SK-N-SH (cell line): ENCODE measurements at regions not wholly inside any gene's neighbourhood (a gene's known extent, or its start where the extent isn't known, plus 50 kb on each side); places are given as distances from the start of the nearest gene placed in this dataset.

Experiments used
- CTCF ChIA-PET: fragments of 300-600, 350-600 bp; formaldehyde crosslinking; extraction: SDS; loops from one replicate; lab custom pipeline; 2021; lab: Yijun Ruan, JAX
- POLR2A ChIA-PET: fragments of 350-600 bp; sonication (Branson Sonifier 250); formaldehyde crosslinking; extraction: SDS; loops from one replicate; lab custom pipeline; 2020; ENCODE audit warnings: antibody characterized with exemption, inconsistent platforms; lab: Yijun Ruan, JAX
- DNase-seq: peaks from one replicate; pipeline ENCODE4 v3.0.0; 2012
- H2AFZ ChIP-seq: fragments of 200-600 bp; sonication (generic); 2 replicates; pipeline ENCODE4 v1.8.1; 2016; ENCODE audit warnings: antibody characterized with exemption, mild to moderate bottlenecking, low read depth
- H3F3A ChIP-seq: fragments of 200-600 bp; sonication (generic); replicated peaks from 2 replicates; pipeline ENCODE3; 2016; ENCODE audit warnings: antibody characterized with exemption, mild to moderate bottlenecking; ENCODE audit not compliant: insufficient read depth
- H3K27ac ChIP-seq, 2 experiments: fragments of 200-500 bp in 1 of 2; fragments of 200-600 bp in 1 of 2; sonication (Bioruptor generic) in 1 of 2; sonication (generic), shearing (Covaris generic) in 1 of 2; 2 replicates each; pipeline versions ENCODE4 v1.5.1 to v1.6.1; 2014 to 2016; ENCODE audit warnings: low read depth in 2 of 2, inconsistent platforms in 1 of 2, low read length in 1 of 2, mild to moderate bottlenecking in 1 of 2, mixed read lengths in 1 of 2
- H3K27me3 ChIP-seq: fragments of 200-600 bp; sonication (generic), shearing (Covaris generic); 2 replicates; pipeline ENCODE4 v1.6.1; 2016; ENCODE audit warnings: mixed run types; ENCODE audit not compliant: insufficient read depth
- H3K36me3 ChIP-seq, 2 experiments: fragments of 200-500 bp in 1 of 2; fragments of 200-600 bp in 1 of 2; sonication (Bioruptor generic) in 1 of 2; sonication (generic) in 1 of 2; replicated peaks in 1 of 2; 2 replicates each; pipeline versions ENCODE3 to v1.5.1; 2014 to 2016; ENCODE audit warnings: low read length in 1 of 2, mild to moderate bottlenecking in 1 of 2; ENCODE audit not compliant: insufficient read depth in 2 of 2, control insufficient read depth in 1 of 2
- H3K4me1 ChIP-seq, 2 experiments: fragments of 200-500 bp in 1 of 2; fragments of 200-600 bp in 1 of 2; sonication (Bioruptor generic) in 1 of 2; sonication (generic), shearing (Covaris generic) in 1 of 2; 2 replicates each; pipeline versions ENCODE4 v1.5.1 to v1.6.1; 2014 to 2016; ENCODE audit warnings: low read depth in 1 of 2, low read length in 1 of 2, mixed run types in 1 of 2; ENCODE audit not compliant: insufficient read depth in 2 of 2, control insufficient read depth in 1 of 2
- H3K4me2 ChIP-seq: fragments of 200-600 bp; sonication (generic), shearing (Covaris generic); 2 replicates; pipeline ENCODE4 v1.6.1; 2017; ENCODE audit warnings: mixed run types
- H3K4me3 ChIP-seq, 2 experiments: fragments of 200-500 bp in 1 of 2; fragments of 200-600 bp in 1 of 2; sonication (Bioruptor generic) in 1 of 2; sonication (generic), shearing (Covaris generic) in 1 of 2; 2 replicates each; pipeline versions ENCODE4 v1.5.1 to v1.8.1; 2014 to 2016; ENCODE audit warnings: low read depth in 2 of 2, inconsistent platforms in 1 of 2, low read length in 1 of 2, mild to moderate bottlenecking in 1 of 2, mixed read lengths in 1 of 2, moderate library complexity in 1 of 2
- H3K79me2 ChIP-seq: fragments of 200-600 bp; sonication (generic); 2 replicates; pipeline ENCODE4 v1.8.1; 2017; ENCODE audit warnings: mild to moderate bottlenecking; ENCODE audit not compliant: insufficient read depth
- H3K9ac ChIP-seq: fragments of 200-600 bp; sonication (generic); 2 replicates; pipeline ENCODE4 v1.6.1; 2017; ENCODE audit warnings: mixed run types
- H3K9me2 ChIP-seq: fragments of 200-600 bp; sonication (generic); 2 replicates; pipeline ENCODE4 v1.6.1; 2017; ENCODE audit warnings: mixed run types
- H3K9me3 ChIP-seq: fragments of 200-600 bp; sonication (generic); 2 replicates; pipeline ENCODE4 v1.6.1; 2017; ENCODE audit warnings: mixed run types, mild to moderate bottlenecking, moderate library complexity
- H4K20me1 ChIP-seq: fragments of 200-600 bp; sonication (generic); 2 replicates; pipeline ENCODE4 v1.6.1; 2017; ENCODE audit warnings: mild to moderate bottlenecking, mixed run types; ENCODE audit not compliant: insufficient read depth
- CHD2 ChIP-seq: fragments of 150-350 bp; IDR thresholded peaks from 2 replicates; pipeline ENCODE4 v1.6.1; 2018; ENCODE audit warnings: low read length; ENCODE audit not compliant: partially characterized antibody
- EP300 ChIP-seq, 2 experiments: IDR thresholded peaks; 2 replicates each; pipeline versions ENCODE4 v1.4.0 to v1.6.1; 2012; ENCODE audit warnings: borderline replicate concordance in 1 of 2, low read depth in 1 of 2, low read length in 1 of 2
- FOSL2 ChIP-seq: IDR thresholded peaks from 2 replicates; pipeline ENCODE4 v1.4.0; 2012; ENCODE audit warnings: low read depth, mild to moderate bottlenecking, moderate library complexity, borderline replicate concordance
- FOXM1 ChIP-seq: IDR thresholded peaks from 2 replicates; pipeline ENCODE4 v1.4.0; 2012; ENCODE audit warnings: low read depth, mild to moderate bottlenecking
- GATA2 ChIP-seq: sonication (generic); formaldehyde crosslinking; IDR thresholded peaks from 2 replicates; pipeline ENCODE4 v1.5.0; 2020; ENCODE audit warnings: mild to moderate bottlenecking, missing genetic modification reagents
- JUND ChIP-seq: IDR thresholded peaks from 2 replicates; pipeline ENCODE4 v1.4.0; 2012
- REST ChIP-seq: IDR thresholded peaks from 2 replicates; pipeline ENCODE4 v1.6.1; 2012; ENCODE audit warnings: mild to moderate bottlenecking, low read depth, low read length, moderate library complexity
- RFX5 ChIP-seq: IDR thresholded peaks from 2 replicates; pipeline ENCODE4 v1.6.1; 2012; ENCODE audit warnings: mild to moderate bottlenecking, improper control_type of control experiment, low read length
- RXRA ChIP-seq: IDR thresholded peaks from 2 replicates; pipeline ENCODE4 v1.4.0; 2012; ENCODE audit warnings: low read depth, mild to moderate bottlenecking, borderline replicate concordance
- SIN3A ChIP-seq: IDR thresholded peaks from 2 replicates; pipeline ENCODE4 v1.6.1; 2012; ENCODE audit warnings: low read depth, mild to moderate bottlenecking, low read length, moderate library complexity, borderline replicate concordance
- TAF1 ChIP-seq: IDR thresholded peaks from 2 replicates; pipeline ENCODE4 v1.6.1; 2012; ENCODE audit warnings: low read depth, mild to moderate bottlenecking, low read length, moderate library complexity, borderline replicate concordance
- YY1 ChIP-seq: IDR thresholded peaks from 2 replicates; pipeline ENCODE4 v1.4.0; 2012; ENCODE audit warnings: low read depth, mild to moderate bottlenecking
- ZBTB33 ChIP-seq: IDR thresholded peaks from 2 replicates; pipeline ENCODE4 v1.4.0; 2012; ENCODE audit warnings: low read depth, borderline replicate concordance
- WGBS: methylation state at CpG from one replicate; pipeline ENCODE4 v1.1.6; 2017; ENCODE audit warnings: low lambda C conversion rate; 5-methylcytosine and 5-hydroxymethylcytosine counted together
- TF ChIP-seq, protein P1 (sequence below): IDR thresholded peaks from 2 replicates; pipeline ENCODE4 v1.4.0; 2012; ENCODE audit warnings: low read depth, borderline replicate concordance

DNA sequence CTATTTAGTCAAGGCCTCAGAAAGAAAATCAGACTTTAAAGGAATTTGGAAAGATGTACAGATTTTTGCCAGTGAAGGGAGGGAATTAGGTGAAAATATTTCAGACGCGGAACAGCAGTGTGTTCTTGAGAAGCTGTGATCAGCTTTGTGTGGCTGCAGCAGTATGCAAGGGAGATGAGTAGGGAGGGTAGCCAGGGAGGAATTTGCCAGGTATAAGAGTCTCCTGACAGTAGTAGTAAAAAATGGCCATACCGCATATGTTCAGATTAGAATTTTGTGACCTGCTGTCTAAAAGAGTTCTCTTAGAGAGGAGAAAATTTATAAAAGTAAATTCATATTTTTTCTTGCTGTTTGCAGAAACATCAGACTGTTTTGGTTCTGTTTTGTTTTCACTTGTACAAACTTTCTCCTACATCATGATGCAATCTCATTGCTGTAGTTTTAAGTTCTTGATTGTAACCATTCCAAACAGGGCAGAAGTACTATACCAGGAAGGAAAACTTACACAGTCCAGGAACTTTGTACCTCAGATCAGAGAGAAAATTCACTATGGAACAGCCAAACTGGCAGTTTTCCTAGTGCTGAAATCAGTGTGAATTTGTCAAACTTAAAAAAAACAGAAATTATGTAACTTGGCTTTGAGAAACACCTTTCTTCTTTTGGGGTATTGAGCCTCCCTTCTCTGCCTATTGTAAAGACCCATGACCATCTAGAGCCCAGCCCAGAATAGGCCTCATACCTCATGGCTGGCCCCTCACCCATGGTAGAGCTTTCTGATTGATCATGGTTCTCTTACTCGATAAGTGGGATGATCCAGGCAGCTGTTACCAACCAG lies 78.4 kb upstream of the NR3C1 start:
- WGBS, result 96% methylated on average over 4 of the region's 4 CpGs
- no peak for TF ChIP-seq FOXM1
- no peak for TF ChIP-seq ZBTB33
- no peak for TF ChIP-seq REST
- TF ChIP-seq EP300 (IDR thresholded peaks at IDR 0.05; ENCODE audit: borderline replicate concordance in 1 of 2, low read depth in 1 of 2, low read length in 1 of 2), result no peak
- no peak for TF ChIP-seq SIN3A
- TF ChIP-seq TAF1, result no peak
- TF ChIP-seq RFX5, result no peak
- no peak for TF ChIP-seq CHD2
- no peak for TF ChIP-seq RXRA
- H3K9ac ChIP-seq, result no peak overlapping the region
- no peaks in the 10 kb centered on the region for H3K9me2 ChIP-seq
- no peaks in the 10 kb centered on the region for H3F3A ChIP-seq
- H3K4me2 ChIP-seq, result no peak overlapping the region
- H3K79me2 ChIP-seq, result no peaks in the 10 kb centered on the region
- no peaks in the 10 kb centered on the region for H4K20me1 ChIP-seq
- no peaks in the 10 kb centered on the region for H3K36me3 ChIP-seq
- ChIA-PET CTCF (no interaction called here), POLR2A (no interaction called here)
- H3K27ac ChIP-seq, result no peak overlapping the region
- no peak overlapping the region for H2AFZ ChIP-seq
- H3K4me1 ChIP-seq, result no peaks in the 10 kb centered on the region; a peak in 1 of 4 replicates
- no peaks in the 10 kb centered on the region for H3K27me3 ChIP-seq
- no peak overlapping the region for H3K4me3 ChIP-seq
- DNase-seq, result no peak
- H3K9me3 ChIP-seq, result no peaks in the 10 kb centered on the region

- Histone ChIP-seq H3K79me2 (no peaks in the 10 kb centered on the region), H3K9me3 (no peaks in the 10 kb centered on the region), H3K27me3 (no peaks in the 10 kb centered on the region), H3K9me2 (no peaks in the 10 kb centered on the region), H4K20me1 (no peaks in the 10 kb centered on the region), H3F3A (no peaks in the 10 kb centered on the region), H3K36me3 (no peaks in the 10 kb centered on the region), H2AFZ (no peak overlapping the region), H3K4me3 (no peak overlapping the region), H3K27ac (no peak overlapping the region), H3K4me1 (peaks cover 0 to 2% of the 10 kb centered on the region in 2 experiments; a peak in 2 of 4 replicates), H3K9ac (no peak overlapping the region), H3K4me2 (no peak overlapping the region)
- ChIA-PET POLR2A (no interaction called here), CTCF (no interaction called here)
- 71% methylated on average over 3 of the region's 3 CpGs for WGBS
- no peak for DNase-seq
- no peak for TF ChIP-seq RXRA
- no peak for TF ChIP-seq REST
- TF ChIP-seq TAF1, result no peak
- TF ChIP-seq, protein P1, sequence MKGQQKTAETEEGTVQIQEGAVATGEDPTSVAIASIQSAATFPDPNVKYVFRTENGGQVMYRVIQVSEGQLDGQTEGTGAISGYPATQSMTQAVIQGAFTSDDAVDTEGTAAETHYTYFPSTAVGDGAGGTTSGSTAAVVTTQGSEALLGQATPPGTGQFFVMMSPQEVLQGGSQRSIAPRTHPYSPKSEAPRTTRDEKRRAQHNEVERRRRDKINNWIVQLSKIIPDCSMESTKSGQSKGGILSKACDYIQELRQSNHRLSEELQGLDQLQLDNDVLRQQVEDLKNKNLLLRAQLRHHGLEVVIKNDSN, result no peak
- TF ChIP-seq YY1, result no peak
- no peak for TF ChIP-seq GATA2 (CRISPR knock-in tag)
- no peak for TF ChIP-seq JUND
- no peak for TF ChIP-seq FOSL2
Observed at GRCh38 chr5:143480001-143480400, 76.5 kb upstream of the NR3C1 start.
